Heart right ventricle (tissue), 16 donors: ENCODE measurements at regions not wholly inside any gene's neighbourhood (a gene's known extent, or its start where the extent isn't known, plus 50 kb on each side); places are given as distances from the start of the nearest gene placed in this dataset.

Experiments used
- ATAC-seq, 8 donors: fragments of 200-7000 bp; cut with Tn5 transposase; one replicate each; pipeline ENCODE4 v1.9.1; 2020; ENCODE audit warnings: mild to moderate bottlenecking in 8 of 8, moderate library complexity in 8 of 8, moderate number of reproducible peaks in 1 of 8
- DNase-seq, 2 donors: peaks; one replicate each; pipeline ENCODE4 v3.0.0-alpha.2; 2020
- H3K27ac ChIP-seq, 10 donors: fragments of 200-600 bp; sonication (generic) in 2 of 10; one replicate each; pipeline versions ENCODE4 v1.5.0 to v1.8.0; 2020 to 2022; ENCODE audit warnings: mild to moderate bottlenecking in 3 of 10
- H3K27me3 ChIP-seq, 7 donors: fragments of 200-600 bp; one replicate each; pipeline ENCODE4 v1.8.0; 2021 to 2022; ENCODE audit warnings: mild to moderate bottlenecking in 2 of 7
- H3K36me3 ChIP-seq, 9 donors: fragments of 200-600 bp; sonication (generic) in 1 of 9; one replicate each; pipeline versions ENCODE4 v1.5.0 to v1.8.0; 2020 to 2022; ENCODE audit warnings: mild to moderate bottlenecking in 2 of 9
- H3K4me1 ChIP-seq, 9 donors: fragments of 200-600 bp; sonication (generic) in 1 of 9; one replicate each; pipeline versions ENCODE4 v1.5.0 to v1.8.0; 2020 to 2022; ENCODE audit warnings: mild to moderate bottlenecking in 4 of 9
- H3K4me3 ChIP-seq, 10 donors: fragments of 200-600 bp; sonication (generic) in 2 of 10; one replicate each; pipeline versions ENCODE4 v1.5.0 to v1.8.0; 2020 to 2022; ENCODE audit warnings: mild to moderate bottlenecking in 7 of 10, moderate library complexity in 2 of 10
- H3K9me3 ChIP-seq, 11 donors: fragments of 200-600 bp in 10 of 11; sonication (generic) in 2 of 11; one replicate each; pipeline versions ENCODE4 v1.5.0 to v1.8.0; 2013 to 2022; ENCODE audit warnings: mild to moderate bottlenecking in 2 of 11, control low read depth in 1 of 11, moderate library complexity in 1 of 11
- CTCF ChIP-seq, 9 donors: fragments of 200-600 bp; sonication (generic) in 2 of 9; IDR thresholded peaks; one replicate each; pipeline versions ENCODE4 v1.5.0 to v1.8.0; 2021 to 2022; ENCODE audit warnings: antibody characterized with exemption in 9 of 9, mild to moderate bottlenecking in 5 of 9, moderate library complexity in 1 of 9
- whole genome bisulfite sequencing, 2 donors: extraction: QIAGEN DNeasy Blood & Tissue Kit; methylation state at CpG; one replicate each; pipeline ENCODE4 v1.1.7; 2013; ENCODE audit warnings: inconsistent platforms in 1 of 2; 5-methylcytosine and 5-hydroxymethylcytosine counted together
- intact Hi-C, 10 donors: fragments of 100-400 bp; cut with DNase I; formaldehyde crosslinking; loops; one replicate each; pipeline versions ENCODE4 v1.11.1 to v1.14.2; 2022
- donor health status: Arrhythmogenic right ventricular cardiomyopathy.
- donor health status: ischemic (EF 13 %, LVEDD 7.1; RV severe dilation, severe dysfunction).
- donor health status: healthy with polysubstance abuse.
- donor health status: DM: no; HTN: yes; CAD: no.
- donor health status: DM: no; HTN: no; CAD: no.
- donor health status: ischemic (EF 25% LVEDD 6.9; RV normal size, moderate dysfunction).
- donor health status: ischemic (EF 25% LVEDD 5.7; RV mildly dilated, moderate dysfunction).
- donor health status: healthy.
- donor health status: DM: yes; HTN: yes; CAD: no.
- donor health status: Ischemic cardiomyopathy.
- donor health status: ischemic (EF 35%, LVEDD 5.7; RV mildly dilated, moderate dysfunction).
- donor health status: nonischemic (EF 11% LVEDD 7.7; RV severe dilation, severe dysfunction).
- donor health status: DM: yes; HTN: yes; CAD: no.
- donor health status: PGD.
- donor health status: ischemic (EF 29% LVEDD 5.4; RV normal size, mild dysfunction).
- donor health status: nonischemic (EF 23%, LVEDD 6.1; RV moderate dilation, normal function).

DNA sequence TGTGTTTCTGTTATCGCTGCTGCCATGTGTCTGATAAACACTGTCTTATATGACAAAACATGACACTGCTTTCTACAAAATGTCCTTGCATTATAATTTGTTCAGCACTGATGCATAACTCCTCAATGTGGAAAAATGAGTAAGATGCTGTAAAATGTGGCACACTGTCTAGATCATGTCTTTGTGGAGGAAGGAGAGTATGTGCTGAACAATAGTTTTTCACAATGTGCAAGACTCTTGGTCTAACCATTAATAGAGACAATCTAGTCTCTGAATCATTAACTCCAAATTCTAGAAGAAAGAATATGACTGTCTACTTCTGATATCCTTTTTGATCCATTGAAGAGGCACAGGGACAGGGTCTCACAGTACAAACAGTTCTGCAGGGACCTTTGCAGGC is 127.9 kb upstream of the RARB start:
- ATAC-seq (no peak), DNase-seq (no peak)
- Histone ChIP-seq H3K36me3 (no peaks in the 10 kb centered on the region), H3K27me3 (no peaks in the 10 kb centered on the region), H3K9me3 (no peaks in the 10 kb centered on the region), H3K27ac (no peak overlapping the region), H3K4me3 (no peak overlapping the region), H3K4me1 (no peaks in the 10 kb centered on the region)
- intact Hi-C loops, result loop anchor here in 1 of 10 donors (10.0 kb wide), 1 partner anchor 285 kb away; no protein-coding TSS in a partner anchor
- no peak for TF ChIP-seq CTCF (IDR thresholded peaks at IDR 0.05)
- WGBS, 2 donors, result 46 to 68% methylated on average over 1 of the region's 1 CpG

GRCh38 chr3:25304916-25305315 is 123.1 kb upstream of the RARB start:
- Histone ChIP-seq H3K4me3 (no peak overlapping the region), H3K27me3 (no peaks in the 10 kb centered on the region), H3K36me3 (no peaks in the 10 kb centered on the region), H3K9me3 (no peaks in the 10 kb centered on the region), H3K27ac (no peak overlapping the region), H3K4me1 (no peaks in the 10 kb centered on the region)
- intact Hi-C loops, result loop anchor here in 1 of 10 donors (10.0 kb wide), 1 partner anchor 280 kb away; no protein-coding TSS in a partner anchor
- ATAC-seq (no peak), DNase-seq (no peak)
- TF ChIP-seq CTCF (IDR thresholded peaks at IDR 0.05), result no peak
- WGBS, 2 donors, result 80% methylated on average over 2 of the region's 2 CpGs

GRCh38 chr3:25306066-25306465 is 122.0 kb upstream of the RARB start:
- Histone ChIP-seq H3K27ac (no peak overlapping the region), H3K27me3 (no peaks in the 10 kb centered on the region), H3K9me3 (no peaks in the 10 kb centered on the region), H3K4me3 (no peak overlapping the region), H3K4me1 (no peaks in the 10 kb centered on the region), H3K36me3 (no peaks in the 10 kb centered on the region)
- DNase-seq, result no peak
- TF ChIP-seq CTCF (IDR thresholded peaks at IDR 0.05), result no peak
- no peak for ATAC-seq
- intact Hi-C loops, result loop anchor here in 1 of 10 donors (10.0 kb wide), 1 partner anchor 279 kb away; no protein-coding TSS in a partner anchor
- 46 to 58% methylated on average over 5 of the region's 5 CpGs for WGBS, 2 donors

DNA sequence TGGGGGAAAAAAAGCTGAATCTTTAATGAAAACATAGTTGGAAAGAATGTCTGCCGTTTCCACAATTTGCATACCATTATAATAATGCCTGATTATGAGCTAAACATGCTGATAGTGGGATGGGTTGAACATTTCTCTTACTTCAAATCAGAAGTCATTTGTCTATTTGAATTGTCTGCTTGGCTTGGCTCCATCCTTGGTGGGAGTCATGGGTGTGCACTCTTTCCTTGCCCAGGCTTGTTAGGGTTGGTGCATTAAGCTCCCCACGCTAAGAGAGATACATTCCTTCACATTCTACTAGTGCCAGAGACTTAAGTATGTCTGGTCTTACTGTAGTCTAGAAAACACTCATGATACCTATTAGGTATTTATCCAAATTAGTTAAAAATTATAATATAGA is 121.4 kb upstream of the RARB start:
- intact Hi-C loops, result loop anchor here in 1 of 10 donors (10.0 kb wide), 1 partner anchor 278 kb away; no protein-coding TSS in a partner anchor
- H3K4me3 ChIP-seq, result no peak overlapping the region
- no peak overlapping the region for H3K27ac ChIP-seq
- no peak for TF ChIP-seq CTCF (IDR thresholded peaks at IDR 0.05)
- no peaks in the 10 kb centered on the region for H3K27me3 ChIP-seq
- WGBS, 2 donors, result 72 to 77% methylated on average over 2 of the region's 2 CpGs
- H3K4me1 ChIP-seq, result no peaks in the 10 kb centered on the region
- H3K36me3 ChIP-seq, result no peaks in the 10 kb centered on the region
- DNase-seq, result no peak
- no peaks in the 10 kb centered on the region for H3K9me3 ChIP-seq
- no peak for ATAC-seq
